ENCODE measurements at regions not wholly inside any gene's neighbourhood (a gene's known extent, or its start where the extent isn't known, plus 50 kb on each side); places are given as distances from the start of the nearest gene placed in this dataset.

GRCh38 chrX:110557864-110558263, 199.2 kb downstream of the RTL9 start:
- TF ChIP-seq CTCF (IDR thresholded peaks at IDR 0.05): no peak
- TF ChIP-seq POLR2A (IDR thresholded peaks at IDR 0.05): no peak

All from uterus (tissue), 2 donors.